WTC11 (cell line): ENCODE measurements at regions not wholly inside any gene's neighbourhood (a gene's known extent, or its start where the extent isn't known, plus 50 kb on each side); places are given as distances from the start of the nearest gene placed in this dataset.

Source experiments
- CBFB ChIP-seq: sonication (generic); formaldehyde crosslinking; IDR thresholded peaks from 2 replicates; pipeline ENCODE4 v1.8.1; 2022; ENCODE audit warnings: mild to moderate bottlenecking, low read depth, missing genetic modification reagents
- FOXK1 ChIP-seq: sonication (generic); formaldehyde crosslinking; IDR thresholded peaks from 2 replicates; pipeline ENCODE4 v1.8.0; 2022; ENCODE audit warnings: mild to moderate bottlenecking, moderate library complexity, missing genetic modification reagents
- JUN ChIP-seq: sonication (generic); formaldehyde crosslinking; IDR thresholded peaks from 2 replicates; pipeline ENCODE4 v1.8.0; 2023; ENCODE audit warnings: mild to moderate bottlenecking, missing genetic modification reagents
- NFE2L1 ChIP-seq: sonication (generic); formaldehyde crosslinking; IDR thresholded peaks from 2 replicates; pipeline ENCODE4 v1.8.1; 2023; ENCODE audit warnings: missing genetic modification reagents
- NR2C2 ChIP-seq: sonication (generic); formaldehyde crosslinking; IDR thresholded peaks from 2 replicates; pipeline ENCODE4 v1.8.0; 2022; ENCODE audit warnings: mild to moderate bottlenecking, missing genetic modification reagents
- TF ChIP-seq, protein P1 (sequence below): fragments of 200-600 bp; IDR thresholded peaks from 2 replicates; pipeline ENCODE4 v1.8.0; 2022; ENCODE audit warnings: antibody characterized with exemption

DNA sequence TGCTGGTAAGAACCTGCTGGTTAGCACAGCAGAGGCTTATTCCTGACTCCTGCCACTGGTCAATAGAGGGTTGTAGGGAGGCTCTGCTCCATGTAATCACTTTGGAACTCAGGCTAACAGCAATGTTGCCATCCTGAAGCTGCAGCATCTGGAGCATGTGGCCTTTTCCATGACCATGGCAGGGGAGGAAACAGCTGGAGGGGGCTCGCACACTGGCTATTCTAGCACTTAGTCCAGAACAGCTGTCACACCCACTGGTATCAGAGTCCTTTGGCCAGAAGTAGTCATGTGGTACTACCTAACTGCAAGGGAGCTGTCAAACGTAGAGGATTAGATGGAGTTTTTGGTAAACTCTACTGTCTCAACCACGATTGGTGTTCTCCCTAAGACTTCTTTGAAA, 450.0 kb downstream of the RPS24 start:
- TF ChIP-seq, protein P1, sequence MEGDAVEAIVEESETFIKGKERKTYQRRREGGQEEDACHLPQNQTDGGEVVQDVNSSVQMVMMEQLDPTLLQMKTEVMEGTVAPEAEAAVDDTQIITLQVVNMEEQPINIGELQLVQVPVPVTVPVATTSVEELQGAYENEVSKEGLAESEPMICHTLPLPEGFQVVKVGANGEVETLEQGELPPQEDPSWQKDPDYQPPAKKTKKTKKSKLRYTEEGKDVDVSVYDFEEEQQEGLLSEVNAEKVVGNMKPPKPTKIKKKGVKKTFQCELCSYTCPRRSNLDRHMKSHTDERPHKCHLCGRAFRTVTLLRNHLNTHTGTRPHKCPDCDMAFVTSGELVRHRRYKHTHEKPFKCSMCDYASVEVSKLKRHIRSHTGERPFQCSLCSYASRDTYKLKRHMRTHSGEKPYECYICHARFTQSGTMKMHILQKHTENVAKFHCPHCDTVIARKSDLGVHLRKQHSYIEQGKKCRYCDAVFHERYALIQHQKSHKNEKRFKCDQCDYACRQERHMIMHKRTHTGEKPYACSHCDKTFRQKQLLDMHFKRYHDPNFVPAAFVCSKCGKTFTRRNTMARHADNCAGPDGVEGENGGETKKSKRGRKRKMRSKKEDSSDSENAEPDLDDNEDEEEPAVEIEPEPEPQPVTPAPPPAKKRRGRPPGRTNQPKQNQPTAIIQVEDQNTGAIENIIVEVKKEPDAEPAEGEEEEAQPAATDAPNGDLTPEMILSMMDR, result no peak
- no peak for TF ChIP-seq CBFB
- no peak for TF ChIP-seq NR2C2 (CRISPR knock-in tag)
- TF ChIP-seq FOXK1 (CRISPR knock-in tag), result no peak
- TF ChIP-seq NFE2L1 (CRISPR knock-in tag), result no peak
- no peak for TF ChIP-seq JUN (CRISPR knock-in tag)
